DMS 273 (cell line): ENCODE measurements at regions not wholly inside any gene's neighbourhood (a gene's known extent, or its start where the extent isn't known, plus 50 kb on each side); places are given as distances from the start of the nearest gene placed in this dataset.
A peak's percentile ranks its signal among the peaks of the same experiment; 100 is the strongest.
"Not testable (repeated sequence)": the region's sequence is repeated elsewhere in the genome, so short reads cannot be mapped to it uniquely, and the experiment has no call there.

Experiments used
- DNase-seq: peaks from one replicate; lab custom pipeline; 2025; ENCODE audit not compliant: unreplicated experiment; lab: John Stamatoyannopoulos, UW

DNA sequence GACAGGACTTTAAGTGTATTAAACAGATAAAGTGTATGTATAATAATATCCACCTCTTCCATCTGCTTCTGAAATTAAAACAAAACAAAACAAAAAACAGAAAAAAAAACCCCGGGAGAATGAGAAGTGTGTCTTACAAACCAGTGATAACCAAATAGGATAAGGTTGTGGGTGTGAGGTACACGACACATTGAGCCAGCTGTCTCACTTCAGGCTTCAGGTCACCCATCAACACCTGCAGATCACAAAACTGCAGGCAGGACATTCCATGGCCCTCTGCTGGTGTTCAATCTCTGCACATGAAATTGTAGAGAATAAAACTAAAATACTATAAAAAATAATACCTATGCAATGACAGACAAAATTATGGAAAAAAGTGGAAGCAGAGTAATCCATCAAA is 339.9 kb downstream of the SFMBT2 start:
- no peak for DNase-seq

DNA sequence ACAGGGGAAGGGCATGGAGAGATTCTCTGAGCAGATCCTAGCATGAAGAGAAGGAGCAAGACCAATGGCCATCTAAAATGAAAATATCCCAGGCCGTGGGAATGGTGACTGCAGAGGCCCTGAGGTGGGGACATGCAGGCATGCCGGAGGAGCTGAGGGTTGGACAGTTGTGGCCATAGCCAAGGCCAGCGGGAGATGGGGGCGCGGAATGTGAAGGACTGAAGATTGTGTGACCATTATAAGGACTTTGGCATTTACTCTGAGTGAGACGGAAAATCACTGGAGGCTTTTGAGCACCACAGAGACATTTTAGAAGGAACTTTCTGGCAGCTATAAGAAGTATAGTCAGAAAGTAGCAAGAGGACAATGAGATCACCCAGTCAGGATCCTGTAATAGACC is 341.1 kb downstream of the SFMBT2 start:
- DNase-seq: no peak

DNA sequence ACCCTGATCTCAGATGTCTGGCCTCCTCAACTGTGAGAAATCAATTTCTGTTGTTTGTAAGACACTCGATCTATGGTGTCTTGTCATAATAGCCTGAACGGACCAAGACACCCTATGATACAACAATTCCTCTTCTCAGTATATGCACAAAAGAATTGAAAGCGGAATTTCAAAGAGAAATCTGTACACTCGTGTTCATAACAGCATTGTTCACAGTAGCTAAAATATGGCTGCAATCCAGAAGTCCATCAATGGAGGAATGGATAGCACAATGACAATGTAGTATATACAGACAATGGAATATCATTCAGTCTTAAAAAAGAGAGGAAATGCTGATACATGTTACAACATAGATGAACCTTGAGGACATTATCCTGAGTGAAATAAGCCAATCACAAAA is 354.6 kb downstream of the SFMBT2 start:
- no peak for DNase-seq

DNA sequence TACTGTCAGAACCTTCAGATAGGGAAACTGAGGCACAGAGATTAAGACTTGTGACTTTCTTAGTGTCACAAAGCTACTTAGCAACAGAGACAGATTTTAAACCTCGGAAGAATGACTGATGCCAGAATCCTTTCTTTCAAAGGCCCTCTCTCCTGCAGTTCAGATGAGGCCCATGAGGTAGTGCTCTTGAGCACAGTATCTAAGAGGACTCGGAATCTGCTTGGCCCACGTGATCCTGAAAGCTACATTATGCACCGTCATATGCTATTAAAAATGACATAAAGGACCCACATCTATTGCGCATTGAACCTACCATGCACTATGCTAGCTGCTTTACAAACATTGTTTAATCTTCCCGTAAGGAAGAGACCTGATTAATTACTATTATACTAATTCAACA is 355.9 kb downstream of the SFMBT2 start:
- DNase-seq: peak; percentile 26

DNA sequence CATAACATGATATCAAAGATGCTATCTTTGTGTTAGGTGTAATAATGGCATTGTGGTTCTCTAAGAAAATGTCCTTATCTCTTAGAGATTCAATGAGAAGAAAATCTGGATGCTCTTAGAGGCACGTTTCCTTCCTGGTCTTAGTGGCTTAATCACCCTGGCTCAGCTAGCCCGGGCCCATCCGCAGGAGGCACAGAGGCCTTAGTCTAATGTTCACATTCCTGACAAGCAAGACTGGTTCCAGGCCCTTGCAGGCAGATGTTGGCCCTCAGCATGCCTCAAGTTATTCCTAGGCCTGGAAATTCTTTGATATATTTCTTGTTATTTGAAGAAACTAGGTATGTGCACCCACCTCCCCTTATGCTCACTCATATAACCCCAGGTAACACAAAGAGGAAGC is 357.6 kb downstream of the SFMBT2 start:
- DNase-seq: no peak

DNA sequence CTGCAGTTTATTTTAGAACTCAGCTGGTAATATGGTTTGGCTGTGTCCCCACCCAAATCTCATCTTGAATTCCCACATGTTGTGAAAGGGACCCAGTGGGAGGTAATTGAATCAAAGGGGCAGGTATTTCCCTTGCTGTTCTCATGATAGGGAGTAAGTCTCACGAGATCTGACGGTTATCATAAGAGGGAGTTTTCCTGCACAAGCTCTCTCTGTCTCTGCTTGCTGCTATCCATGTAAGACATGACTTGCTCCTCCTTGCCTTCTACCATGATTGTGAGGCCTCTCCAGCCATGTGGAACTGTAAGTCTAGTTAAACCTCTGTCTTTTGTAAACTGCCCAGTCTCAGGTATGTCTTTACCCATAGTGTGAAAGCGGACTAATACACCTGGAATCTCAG is 360.8 kb downstream of the SFMBT2 start:
- DNase-seq: not testable (repeated sequence)

DNA sequence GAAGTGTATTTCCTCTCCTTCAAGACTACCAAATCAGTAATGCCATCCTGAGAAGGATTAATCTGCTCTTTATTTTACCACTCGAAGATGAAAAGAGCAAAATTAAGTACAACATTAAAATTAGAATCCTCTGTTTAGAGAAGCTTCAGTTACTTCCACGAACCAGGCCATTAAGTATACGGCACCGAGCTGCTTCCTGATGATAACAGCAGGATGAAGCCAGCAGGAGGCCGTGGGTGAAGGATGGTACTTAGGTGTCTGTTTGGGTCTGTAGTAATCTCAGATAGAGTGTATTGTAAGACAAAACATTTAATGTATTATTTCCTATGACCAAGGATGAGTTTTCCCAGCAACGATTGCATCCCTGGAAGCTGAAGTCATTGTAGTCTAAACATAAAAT is 362.8 kb downstream of the SFMBT2 start:
- DNase-seq: no peak

DNA sequence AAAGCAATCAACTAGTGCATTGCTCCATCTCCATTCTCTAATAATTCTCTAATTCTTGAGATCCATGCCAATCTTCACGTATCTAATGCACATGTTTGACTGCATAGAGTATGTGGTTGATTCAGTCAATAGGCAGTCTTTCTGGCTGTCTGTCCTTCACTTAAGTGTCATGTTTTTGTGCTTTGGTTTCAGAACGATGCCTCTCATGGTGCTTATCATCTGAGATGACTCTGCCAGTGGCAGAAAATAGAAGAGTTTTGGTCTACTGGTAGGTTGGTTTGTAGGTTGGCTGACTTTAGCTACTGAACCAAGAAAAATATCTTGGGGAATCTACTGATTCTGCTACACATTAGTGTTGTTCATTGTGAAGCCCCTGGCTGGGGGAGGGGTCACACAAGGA is 364.2 kb downstream of the SFMBT2 start:
- no peak for DNase-seq

DNA sequence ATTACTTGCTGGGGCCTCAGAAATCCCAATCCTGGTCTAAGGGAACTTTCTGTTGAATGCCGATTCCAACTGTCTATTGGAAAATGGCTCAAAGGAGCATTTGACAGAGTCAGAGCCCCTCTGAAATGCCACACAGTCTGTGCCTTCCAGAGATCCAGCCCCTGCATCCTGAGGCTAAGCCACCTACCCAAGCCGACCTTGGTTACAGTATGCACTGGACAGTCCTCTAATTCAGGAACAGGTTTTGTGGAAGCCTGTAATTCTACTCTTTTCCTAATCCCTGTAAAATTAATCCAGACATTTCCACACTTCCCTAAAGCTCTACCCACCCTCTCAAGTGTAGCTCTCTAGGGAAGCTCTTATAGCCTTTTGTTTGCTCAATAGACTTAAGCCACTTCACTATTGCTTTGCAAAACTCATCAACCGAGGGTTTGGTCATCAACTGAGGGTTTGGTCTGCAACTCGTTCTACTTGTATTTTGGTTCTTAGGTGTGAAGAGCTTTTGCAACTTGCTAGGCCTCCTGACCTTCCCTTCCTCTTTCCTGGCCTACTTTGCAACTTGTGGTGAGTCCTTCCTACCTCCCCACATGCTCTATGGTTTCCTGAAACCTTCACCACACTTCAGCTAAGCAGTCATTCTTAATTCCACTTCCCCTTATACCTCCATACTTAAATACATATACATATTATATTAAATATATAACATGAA is 364.8 kb downstream of the SFMBT2 start:
- DNase-seq: no peak

DNA sequence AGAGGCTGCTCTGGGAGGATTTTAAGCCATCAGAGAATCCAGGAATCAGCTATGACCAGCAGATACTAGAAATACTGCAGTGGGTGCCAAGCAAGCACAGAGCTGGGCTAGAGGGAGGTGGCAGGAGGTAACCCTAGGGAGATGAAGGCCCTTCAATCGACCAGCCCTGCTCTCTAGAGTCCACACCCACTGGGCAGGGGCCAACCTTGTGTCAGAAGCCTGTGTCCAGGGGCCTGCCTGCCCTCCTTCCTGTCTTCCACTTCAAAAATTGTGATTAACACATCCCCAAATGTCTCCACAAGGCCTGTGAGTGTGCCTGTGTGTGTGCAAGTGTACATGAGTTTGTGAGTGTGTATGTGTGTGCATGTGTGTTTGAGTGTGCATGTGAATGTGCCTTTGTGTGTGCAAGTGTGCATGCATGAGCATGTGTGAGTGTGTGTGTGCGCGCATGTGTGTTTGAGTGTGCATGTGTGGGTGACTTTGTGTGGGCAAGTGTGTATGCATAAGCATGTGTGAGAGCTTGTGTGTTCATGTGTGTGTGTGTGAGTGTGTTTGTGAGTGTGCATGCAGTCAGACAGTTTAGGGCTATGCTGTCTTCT is 367.7 kb downstream of the SFMBT2 start:
- DNase-seq: no peak

DNA sequence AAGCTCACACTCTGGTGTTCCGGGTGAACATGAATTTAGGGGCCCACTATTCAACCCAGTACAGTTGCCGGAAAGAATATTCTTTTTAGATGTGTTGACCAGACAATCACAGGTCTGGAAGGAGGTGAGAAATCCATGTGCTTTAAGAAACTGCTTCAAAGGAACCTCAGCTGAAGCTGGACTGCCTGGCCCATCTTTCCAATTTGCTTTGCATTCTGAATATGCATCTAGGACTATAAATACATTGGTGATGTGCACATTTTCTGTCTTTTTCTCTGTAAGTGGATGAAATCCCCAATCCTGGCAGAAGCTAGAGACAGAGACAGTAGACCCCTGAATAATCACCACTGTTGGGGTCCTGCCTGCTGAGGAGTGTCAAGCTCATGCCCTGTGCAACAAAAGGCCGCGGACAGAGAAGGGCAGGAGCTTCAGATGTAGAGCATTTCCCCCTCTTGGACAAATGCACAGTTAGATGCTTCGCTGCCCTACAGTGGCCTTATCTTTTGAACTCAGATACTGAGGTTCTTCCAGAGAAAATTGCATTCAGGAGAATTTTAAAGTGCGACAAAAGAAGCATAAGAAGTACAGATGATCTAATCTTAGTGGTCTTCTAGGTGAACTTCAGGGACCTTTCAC is 368.3 kb downstream of the SFMBT2 start:
- DNase-seq: no peak

DNA sequence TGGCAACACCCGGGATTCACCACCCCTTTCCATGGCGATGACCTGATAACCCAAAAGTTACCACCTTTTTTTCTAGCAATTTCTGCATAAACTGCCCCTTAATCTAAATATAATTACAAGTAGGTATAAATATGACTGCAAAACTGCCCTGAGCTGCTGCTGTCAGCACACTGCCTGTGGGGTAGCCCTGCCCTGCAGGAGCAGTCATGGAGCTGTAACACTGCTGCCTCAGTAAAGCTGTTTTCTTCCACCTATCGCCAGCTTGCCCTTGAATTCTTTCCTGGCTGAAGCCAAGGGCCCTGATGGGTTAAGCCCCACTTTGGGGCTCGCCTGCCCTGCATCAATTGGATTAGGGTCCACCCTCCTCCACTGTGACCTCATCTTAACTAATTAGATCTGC is 368.8 kb downstream of the SFMBT2 start:
- DNase-seq: no peak

DNA sequence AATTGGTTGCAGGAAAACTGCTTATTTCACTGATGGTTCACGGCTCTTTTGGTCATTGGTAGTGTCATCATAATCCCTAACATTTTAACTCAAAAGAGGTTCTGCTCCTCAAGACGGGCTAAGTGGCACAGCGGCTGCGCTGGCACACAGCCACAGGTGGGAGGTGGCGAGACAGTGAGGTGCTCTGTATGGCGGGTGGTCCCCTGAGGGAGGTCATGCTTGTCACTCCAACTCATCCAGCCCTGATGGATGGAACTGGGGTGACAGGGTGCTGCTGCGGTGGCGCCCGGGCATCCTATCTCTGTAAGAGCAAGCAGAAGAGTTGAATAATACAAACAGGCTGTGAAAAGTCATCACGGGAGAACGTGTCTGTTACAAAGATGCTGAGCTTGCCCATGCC is 370.2 kb downstream of the SFMBT2 start:
- no peak for DNase-seq

DNA sequence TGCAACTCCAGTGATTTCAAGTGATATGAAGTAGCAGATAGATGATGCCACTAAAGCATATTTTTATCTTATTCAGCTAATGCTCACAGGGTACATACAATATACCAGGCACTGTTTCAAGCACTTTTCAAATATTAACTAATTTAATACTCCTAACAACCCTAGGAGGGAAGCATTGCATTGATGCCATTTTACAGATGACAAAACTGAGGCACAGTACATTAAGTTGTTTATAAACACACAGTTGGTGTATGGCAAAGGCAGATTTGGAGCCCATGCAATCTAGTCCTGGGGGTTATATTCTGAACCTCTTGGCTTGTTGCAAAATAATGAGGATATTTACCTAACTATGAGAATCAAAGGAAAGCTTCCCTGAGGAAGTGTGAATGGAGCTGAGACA is 371.0 kb downstream of the SFMBT2 start:
- no peak for DNase-seq

DNA sequence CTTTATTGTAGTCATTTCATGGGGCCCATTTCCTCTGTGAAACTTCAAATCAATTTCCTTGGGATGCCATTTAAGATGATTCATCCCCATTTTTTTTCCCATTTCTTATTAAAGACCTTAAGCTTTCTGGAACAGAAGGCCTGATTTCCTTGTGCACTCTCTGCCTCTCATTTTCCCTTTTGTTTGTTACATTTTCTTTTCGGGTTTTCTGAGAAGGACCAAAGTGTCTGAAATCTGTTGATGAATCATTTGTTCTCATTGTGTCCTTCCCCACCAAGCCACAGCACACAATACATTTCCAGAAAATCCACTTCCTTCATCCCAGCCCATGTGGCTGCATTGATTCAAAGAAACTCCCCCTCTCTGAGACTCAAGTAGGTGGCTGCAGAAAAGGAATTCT is 372.4 kb downstream of the SFMBT2 start:
- DNase-seq: no peak

DNA sequence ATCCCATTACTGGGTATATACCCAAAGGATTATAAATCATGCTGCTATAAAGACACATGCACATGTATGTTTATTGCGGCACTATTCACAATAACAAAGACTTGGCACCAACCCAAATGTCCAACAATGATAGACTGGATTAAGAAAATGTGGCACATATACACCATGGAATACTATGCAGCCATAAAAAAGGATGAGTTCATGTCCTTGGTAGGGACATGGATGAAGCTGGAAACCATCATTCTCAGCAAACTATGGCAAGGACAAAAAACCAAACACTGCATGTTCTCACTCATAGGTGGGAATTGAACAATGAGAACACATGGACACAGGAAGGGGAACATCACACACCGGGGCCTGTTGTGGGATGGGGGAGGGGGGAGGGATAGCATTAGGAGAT is 373.4 kb downstream of the SFMBT2 start:
- DNase-seq: not testable (repeated sequence)

DNA sequence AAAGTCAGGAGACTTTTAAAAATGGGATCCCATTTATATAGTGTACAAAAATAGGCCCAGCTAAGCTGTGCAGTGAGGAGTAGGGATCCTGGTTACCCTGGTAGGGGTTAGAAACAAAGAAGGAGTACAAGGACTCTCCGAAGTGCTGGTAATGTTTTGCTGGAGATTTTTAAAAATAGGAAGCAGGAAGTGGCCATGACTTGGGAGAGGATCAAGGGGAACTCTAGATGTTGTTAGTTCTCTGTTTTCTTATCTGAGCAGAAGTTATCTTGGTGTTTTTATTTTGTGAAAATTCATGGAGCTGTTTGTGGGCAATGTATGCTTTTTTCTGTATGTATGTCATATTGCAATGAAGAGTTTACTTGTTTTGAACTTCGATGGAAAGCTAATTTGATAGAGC is 373.9 kb downstream of the SFMBT2 start:
- no peak for DNase-seq

DNA sequence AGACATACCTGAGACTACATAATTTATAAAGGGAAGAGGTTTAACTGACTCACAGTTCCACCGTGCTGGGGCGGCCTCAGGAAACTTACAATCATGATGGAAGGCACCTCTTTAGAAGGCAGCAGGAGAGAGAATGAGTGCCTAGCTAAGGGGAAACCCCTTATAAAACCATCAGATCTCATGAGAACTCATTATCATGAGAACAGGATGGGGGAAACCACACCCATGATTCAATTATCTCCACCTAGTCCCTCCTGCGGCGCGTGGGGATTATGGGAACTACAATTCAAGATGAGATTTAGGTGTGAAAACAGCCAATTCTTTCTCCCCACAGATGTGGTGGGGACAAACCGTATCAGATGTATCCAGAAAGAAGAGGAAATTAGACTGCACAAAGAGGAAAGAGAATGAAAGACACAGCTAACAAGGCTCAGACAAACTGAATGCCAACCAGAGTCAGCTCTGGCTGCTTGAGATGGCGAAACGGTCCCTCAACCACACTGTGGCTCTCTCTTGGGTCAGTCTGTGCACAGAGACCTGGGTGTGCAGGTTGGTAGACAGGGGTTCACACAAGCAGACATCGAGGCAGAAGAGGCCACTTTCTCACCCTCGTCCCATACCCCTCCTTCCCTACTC is 375.6 kb downstream of the SFMBT2 start:
- no peak for DNase-seq

DNA sequence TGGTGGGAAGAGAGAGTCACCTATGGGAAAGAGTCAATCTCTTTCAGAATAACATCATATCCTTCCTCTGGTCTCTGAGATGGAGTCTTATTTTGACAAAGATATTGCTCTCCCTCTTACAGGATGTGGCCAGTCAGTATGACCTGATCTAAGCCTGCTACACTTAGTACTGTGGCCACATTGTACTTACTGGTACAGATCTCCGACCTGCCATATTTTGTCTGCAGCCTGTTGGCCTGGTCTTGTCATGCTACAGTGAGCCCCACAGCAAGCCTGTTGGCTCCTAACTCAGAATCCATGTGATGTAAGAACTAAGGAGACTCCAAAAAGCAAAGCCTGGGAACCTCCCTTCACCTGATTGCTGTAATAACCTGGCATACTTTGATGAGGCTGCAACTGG is 377.8 kb downstream of the SFMBT2 start:
- DNase-seq: no peak

DNA sequence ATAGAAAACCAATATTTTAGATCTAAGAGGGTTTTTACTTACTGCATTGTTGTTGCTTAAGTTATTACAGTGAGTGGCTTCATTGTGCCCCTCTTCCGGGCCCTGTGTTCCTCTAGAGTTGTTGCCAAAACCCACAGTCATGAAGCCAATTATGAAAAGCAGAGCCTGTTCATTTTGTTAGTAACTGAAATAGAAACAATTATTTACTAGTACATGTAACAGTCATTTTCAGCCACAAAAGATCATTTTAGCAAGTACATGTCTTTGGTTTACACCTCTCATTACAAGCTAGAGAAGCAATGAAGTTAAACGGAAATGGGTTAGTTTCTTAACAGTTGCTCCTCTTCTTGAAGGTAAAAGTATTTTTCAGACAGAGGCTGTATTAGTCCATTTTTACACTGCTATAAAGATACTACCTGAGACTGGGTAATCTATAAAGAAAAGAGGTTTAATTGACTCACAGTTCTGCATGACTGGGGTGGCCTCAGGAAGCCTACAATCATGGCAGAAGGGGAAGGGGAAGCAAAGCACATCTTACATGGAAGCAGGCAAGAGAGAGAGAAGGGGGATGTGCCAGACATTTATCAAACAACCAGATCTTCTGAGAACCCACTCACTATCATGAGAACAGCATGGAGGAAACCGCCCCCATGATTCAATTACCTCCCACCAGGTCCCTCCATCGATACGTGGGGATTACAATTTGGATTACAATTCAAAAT is 380.5 kb downstream of the SFMBT2 start:
- DNase-seq: no peak

DNA sequence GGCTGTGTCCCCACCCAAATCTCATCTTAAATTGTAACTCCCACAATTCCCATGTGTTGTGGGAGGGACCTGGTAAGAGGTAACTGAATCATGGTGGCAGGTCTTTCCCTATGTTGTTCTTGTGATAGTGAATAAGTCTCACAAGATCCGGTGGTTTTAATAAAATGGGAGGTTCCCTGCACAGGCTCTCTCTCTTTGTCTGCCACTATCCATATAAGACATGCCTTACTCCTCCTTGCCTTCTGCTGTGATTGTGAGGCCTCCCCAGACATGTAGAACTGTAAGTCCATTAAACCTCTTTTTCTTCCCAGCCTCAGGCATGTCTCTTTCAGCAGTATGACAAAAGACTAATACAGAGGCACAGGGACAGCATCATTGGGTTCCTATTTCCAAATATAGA is 381.2 kb downstream of the SFMBT2 start:
- no peak for DNase-seq

DNA sequence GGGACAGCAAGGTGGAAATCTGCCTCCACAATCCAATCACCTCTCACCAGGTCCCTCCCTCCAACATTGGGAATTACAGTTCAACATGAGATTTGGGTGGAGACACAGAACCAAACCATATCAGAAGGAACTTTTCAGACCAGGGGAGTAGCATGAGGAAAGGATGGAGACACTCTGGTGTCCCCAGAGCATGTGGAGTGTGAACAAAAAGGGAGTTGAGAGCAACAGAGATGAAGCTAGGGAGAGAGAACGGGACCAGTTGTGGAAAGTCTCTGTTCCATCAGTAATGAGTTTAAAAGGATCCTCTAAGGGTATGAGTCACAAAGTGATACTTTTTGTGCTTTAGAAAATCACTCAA is 382.0 kb downstream of the SFMBT2 start:
- DNase-seq: no peak
